ENCODE measurements at regions not wholly inside any gene's neighbourhood (a gene's known extent, or its start where the extent isn't known, plus 50 kb on each side); places are given as distances from the start of the nearest gene placed in this dataset.

DNA sequence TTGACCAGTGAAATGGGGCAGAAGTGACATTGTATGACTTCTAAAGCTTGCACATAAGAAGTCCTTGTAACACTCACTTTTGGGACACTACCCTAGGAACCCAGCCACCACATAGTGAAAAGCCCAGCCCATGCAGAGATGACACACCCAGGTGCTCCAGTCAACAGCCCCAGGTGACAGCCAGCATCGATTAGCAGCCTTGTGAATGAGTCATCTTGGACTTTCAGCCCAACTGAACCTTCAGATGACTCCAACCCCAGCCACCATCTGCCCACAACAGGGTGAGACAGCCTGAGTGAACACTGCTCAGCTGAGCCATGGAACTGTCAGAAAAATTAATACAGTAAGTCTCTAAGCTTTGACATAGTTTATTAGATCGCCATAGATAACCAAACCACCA lies 458.6 kb downstream of the ZSWIM6 start:
- CTCF ChIA-PET: no interaction called here
- Mint-ChIP-seq H3K27me3 (no peaks in the 10 kb centered on the region), H3K9me3 (ENCODE audit: low read depth) (no peaks in the 10 kb centered on the region), H3K4me3 (no peak overlapping the region), H3K27ac (no peak overlapping the region), H3K4me1 (no peaks in the 10 kb centered on the region), H3K36me3 (no peaks in the 10 kb centered on the region)
- DNase-seq (peak; percentile 45), ATAC-seq (peak; percentile 36)

GRCh38 chr5:61796773-61797172 lies 464.7 kb downstream of the ZSWIM6 start:
- H3K27ac Mint-ChIP-seq: no peak overlapping the region
- peaks cover 3% of the 10 kb centered on the region for H3K27me3 Mint-ChIP-seq
- H3K36me3 Mint-ChIP-seq: no peaks in the 10 kb centered on the region
- ATAC-seq (no peak), DNase-seq (no peak)
- no peaks in the 10 kb centered on the region for H3K4me1 Mint-ChIP-seq
- no peak overlapping the region for H3K4me3 Mint-ChIP-seq
- no peaks in the 10 kb centered on the region for H3K9me3 Mint-ChIP-seq (ENCODE audit: low read depth)
- CTCF ChIA-PET: no interaction called here

DNA sequence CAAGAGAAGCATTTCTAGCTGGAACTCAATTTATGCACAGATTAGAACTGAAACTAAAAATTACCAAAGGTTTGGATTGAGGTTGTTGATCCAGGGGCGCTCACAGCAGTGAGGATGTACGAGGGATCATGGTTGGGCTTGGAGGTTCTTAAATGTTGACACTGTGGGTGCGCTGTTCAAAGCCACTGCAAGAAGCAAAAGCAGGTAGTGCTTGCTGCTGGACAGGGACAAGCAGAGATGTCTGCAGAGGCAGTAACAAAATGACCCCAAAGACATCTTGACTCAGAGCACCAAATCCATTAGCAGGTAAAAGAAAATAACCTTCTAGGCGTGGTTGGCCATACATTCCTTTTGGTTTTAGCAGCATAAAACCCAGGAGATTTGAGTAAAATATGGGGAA lies 468.4 kb downstream of the ZSWIM6 start:
- Mint-ChIP-seq H3K9me3 (ENCODE audit: low read depth) (no peaks in the 10 kb centered on the region), H3K4me1 (no peaks in the 10 kb centered on the region), H3K27ac (no peak overlapping the region), H3K27me3 (peaks cover 3% of the 10 kb centered on the region), H3K36me3 (no peaks in the 10 kb centered on the region), H3K4me3 (no peak overlapping the region)
- CTCF ChIA-PET: no interaction called here
- DNase-seq (no peak), ATAC-seq (no peak)

GRCh38 chr5:61801174-61801573 lies 469.1 kb downstream of the ZSWIM6 start:
- Mint-ChIP-seq H3K9me3 (ENCODE audit: low read depth) (no peaks in the 10 kb centered on the region), H3K27ac (no peak overlapping the region), H3K36me3 (no peaks in the 10 kb centered on the region), H3K4me3 (no peak overlapping the region), H3K27me3 (peaks cover 3% of the 10 kb centered on the region), H3K4me1 (no peaks in the 10 kb centered on the region)
- ATAC-seq (no peak), DNase-seq (no peak)
- CTCF ChIA-PET: no interaction called here

DNA sequence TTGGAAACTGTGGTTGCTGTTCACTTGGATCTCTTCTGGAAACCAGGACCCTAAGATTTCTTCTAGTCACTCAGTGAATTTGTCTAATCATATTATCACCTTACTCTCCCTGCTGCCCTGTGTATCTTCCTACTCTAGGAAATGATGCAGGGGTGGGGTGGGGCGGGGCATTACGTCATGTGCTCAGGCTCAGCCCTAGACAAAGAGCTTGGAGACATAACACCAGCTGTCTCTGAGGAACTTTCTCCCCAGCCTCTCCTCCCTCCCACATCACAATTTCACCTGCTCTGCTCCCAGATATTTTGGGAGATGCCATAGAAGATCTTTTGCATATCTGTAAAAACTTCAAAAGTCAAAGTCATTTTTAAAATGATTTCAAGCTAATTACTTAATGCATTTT lies 470.4 kb downstream of the ZSWIM6 start:
- no peak for ATAC-seq
- Mint-ChIP-seq H3K27me3 (peaks cover under 1% of the 10 kb centered on the region), H3K36me3 (no peaks in the 10 kb centered on the region), H3K9me3 (ENCODE audit: low read depth) (no peaks in the 10 kb centered on the region), H3K27ac (no peak overlapping the region), H3K4me1 (no peaks in the 10 kb centered on the region), H3K4me3 (no peak overlapping the region)
- no peak for DNase-seq
- CTCF ChIA-PET: no interaction called here

DNA sequence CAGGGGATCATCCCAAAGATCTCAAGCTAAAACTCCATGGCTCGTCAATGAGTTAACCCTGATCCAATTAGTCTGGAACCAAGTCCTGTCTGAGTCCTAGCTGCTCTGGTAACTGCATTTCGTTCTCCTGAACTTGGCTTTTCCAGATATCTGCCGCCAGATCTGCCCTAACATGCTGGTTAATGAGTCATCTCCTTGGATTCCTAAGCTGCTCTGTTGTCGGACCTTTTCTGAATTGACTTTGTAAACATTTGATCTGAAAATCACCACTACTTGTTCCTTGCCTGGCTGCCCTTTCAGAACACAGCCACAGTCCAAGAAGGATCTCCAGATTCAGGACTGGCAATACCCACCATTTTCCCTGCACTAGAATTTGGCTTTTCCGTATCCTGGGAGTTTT lies 473.0 kb downstream of the ZSWIM6 start:
- Mint-ChIP-seq H3K36me3 (no peaks in the 10 kb centered on the region), H3K9me3 (ENCODE audit: low read depth) (no peaks in the 10 kb centered on the region), H3K27ac (no peak overlapping the region), H3K4me3 (no peak overlapping the region), H3K4me1 (no peaks in the 10 kb centered on the region), H3K27me3 (no peaks in the 10 kb centered on the region)
- DNase-seq (no peak), ATAC-seq (no peak)
- CTCF ChIA-PET: no interaction called here

DNA sequence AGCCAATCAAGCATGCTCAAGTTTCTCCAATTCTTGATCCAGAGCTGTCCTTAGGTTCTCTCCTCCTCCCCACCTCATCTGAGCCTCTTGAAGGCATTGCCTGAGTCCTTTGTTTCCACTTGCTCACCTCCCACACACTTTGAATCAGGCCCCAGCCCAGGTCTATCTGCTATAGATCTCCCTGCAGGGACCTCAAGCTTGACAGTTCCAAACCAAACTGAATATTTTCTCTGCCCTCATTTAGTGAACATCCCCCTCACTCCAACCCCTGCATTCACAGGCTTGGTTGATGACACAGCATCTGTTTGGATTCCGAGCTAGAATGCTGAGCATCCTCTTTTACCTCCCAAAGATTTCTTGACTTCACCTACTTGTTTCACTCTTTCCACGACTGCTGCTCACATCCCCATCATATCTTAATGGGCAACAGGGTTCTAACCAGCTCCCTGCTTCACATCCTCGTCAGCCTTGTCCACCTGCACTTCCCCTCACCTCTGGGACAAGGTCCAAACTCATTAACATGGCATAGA lies 474.5 kb downstream of the ZSWIM6 start:
- Mint-ChIP-seq H3K36me3 (no peaks in the 10 kb centered on the region), H3K4me3 (no peak overlapping the region), H3K4me1 (peaks cover 2% of the 10 kb centered on the region), H3K9me3 (ENCODE audit: low read depth) (no peaks in the 10 kb centered on the region), H3K27me3 (no peaks in the 10 kb centered on the region), H3K27ac (no peak overlapping the region)
- ATAC-seq (no peak), DNase-seq (no peak)
- CTCF ChIA-PET: no interaction called here

- H3K9me3 Mint-ChIP-seq (ENCODE audit: low read depth): no peaks in the 10 kb centered on the region
- H3K27ac Mint-ChIP-seq: no peak overlapping the region
- no peak overlapping the region for H3K4me3 Mint-ChIP-seq
- H3K36me3 Mint-ChIP-seq: no peaks in the 10 kb centered on the region
- no peaks in the 10 kb centered on the region for H3K27me3 Mint-ChIP-seq
- H3K4me1 Mint-ChIP-seq: peaks cover 2% of the 10 kb centered on the region
- DNase-seq: no peak
- ATAC-seq: no peak
- CTCF ChIA-PET: no interaction called here
Observed at GRCh38 chr5:61808091-61808490, 476.0 kb downstream of the ZSWIM6 start.

DNA sequence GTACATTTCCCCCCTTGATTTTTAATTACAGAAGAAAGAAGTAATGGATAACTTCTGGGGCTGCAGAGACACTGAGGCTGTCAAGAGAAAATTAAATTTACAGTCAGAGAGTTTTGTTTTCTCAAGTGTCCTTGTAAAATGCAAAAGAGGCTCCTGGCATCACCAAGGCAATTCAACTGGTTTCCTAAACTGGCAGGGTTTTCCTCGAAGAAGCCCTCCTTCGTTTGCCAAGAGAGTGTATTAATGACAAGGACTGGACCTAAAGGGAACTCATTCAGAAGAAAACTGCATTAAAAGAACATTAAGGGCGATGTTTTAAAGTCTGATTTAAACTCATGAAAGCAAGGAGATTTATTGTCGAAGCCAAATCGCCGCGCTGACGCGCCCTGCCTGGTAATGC lies 476.9 kb downstream of the ZSWIM6 start:
- Mint-ChIP-seq H3K27me3 (no peaks in the 10 kb centered on the region), H3K4me3 (no peak overlapping the region), H3K4me1 (peaks cover 2% of the 10 kb centered on the region), H3K36me3 (no peaks in the 10 kb centered on the region), H3K9me3 (ENCODE audit: low read depth) (no peaks in the 10 kb centered on the region), H3K27ac (no peak overlapping the region)
- no peak for DNase-seq
- ATAC-seq: no peak
- CTCF ChIA-PET: no interaction called here

GRCh38 chr5:61809651-61810050 lies 477.6 kb downstream of the ZSWIM6 start:
- Mint-ChIP-seq H3K27me3 (no peaks in the 10 kb centered on the region), H3K9me3 (ENCODE audit: low read depth) (no peaks in the 10 kb centered on the region), H3K27ac (no peak overlapping the region), H3K36me3 (no peaks in the 10 kb centered on the region), H3K4me1 (peaks cover 2% of the 10 kb centered on the region), H3K4me3 (no peak overlapping the region)
- DNase-seq: no peak
- ATAC-seq: no peak
- CTCF ChIA-PET: no interaction called here

DNA sequence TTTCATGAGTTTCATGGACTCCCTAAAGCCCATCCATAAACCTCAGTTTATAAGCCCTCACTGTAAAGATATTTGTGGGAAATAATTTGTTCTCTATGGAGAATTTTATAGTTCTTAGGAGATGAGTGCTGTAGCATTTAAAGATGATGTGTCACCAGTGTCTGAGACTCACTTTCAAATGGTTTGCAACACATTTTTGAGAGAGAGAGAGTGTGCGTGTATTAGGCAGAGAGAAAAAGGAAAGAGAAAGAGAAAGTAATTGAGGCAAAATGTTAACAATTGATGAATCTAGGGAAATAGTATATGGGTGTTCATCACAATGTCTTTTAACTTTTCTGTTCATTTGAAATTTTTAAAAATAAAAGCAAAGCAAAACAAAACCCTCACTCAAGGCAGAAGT lies 479.0 kb downstream of the ZSWIM6 start:
- Mint-ChIP-seq H3K9me3 (ENCODE audit: low read depth) (no peaks in the 10 kb centered on the region), H3K4me3 (no peak overlapping the region)
- DNase-seq: no peak

DNA sequence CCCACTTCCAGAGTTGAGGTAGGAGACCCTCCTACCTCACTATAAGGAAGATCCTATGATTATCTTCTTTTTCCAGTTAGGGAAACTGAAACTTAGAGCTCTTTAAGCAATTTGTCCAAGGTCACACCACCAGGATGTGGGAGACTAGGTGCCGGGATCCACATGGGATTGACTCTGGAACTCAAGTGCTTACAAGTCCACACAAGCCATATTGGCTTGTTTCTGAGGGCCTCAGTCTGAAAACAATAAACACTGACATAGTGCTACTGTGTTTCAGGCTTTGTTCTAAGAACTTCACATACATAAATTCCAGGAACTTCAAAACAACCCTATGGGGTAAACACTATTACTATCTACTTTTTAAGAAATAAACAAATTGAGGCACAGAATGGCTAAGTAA lies 481.3 kb downstream of the ZSWIM6 start:
- no peaks in the 10 kb centered on the region for H3K36me3 Mint-ChIP-seq
- peaks cover 2% of the 10 kb centered on the region for H3K4me1 Mint-ChIP-seq
- no peak for ATAC-seq
- no peak for DNase-seq
- peaks cover 6% of the 10 kb centered on the region for H3K27me3 Mint-ChIP-seq
- no peak overlapping the region for H3K27ac Mint-ChIP-seq
- no peaks in the 10 kb centered on the region for H3K9me3 Mint-ChIP-seq (ENCODE audit: low read depth)
- CTCF ChIA-PET: no interaction called here
- no peak overlapping the region for H3K4me3 Mint-ChIP-seq

More for the DNA sequence above, 479.0 kb downstream of the ZSWIM6 start:
- peaks cover 2% of the 10 kb centered on the region for H3K27me3 Mint-ChIP-seq
- no peak for ATAC-seq
- no peak overlapping the region for H3K27ac Mint-ChIP-seq
- H3K36me3 Mint-ChIP-seq: no peaks in the 10 kb centered on the region
- H3K4me1 Mint-ChIP-seq: peaks cover 2% of the 10 kb centered on the region
- CTCF ChIA-PET: no interaction called here

DNA sequence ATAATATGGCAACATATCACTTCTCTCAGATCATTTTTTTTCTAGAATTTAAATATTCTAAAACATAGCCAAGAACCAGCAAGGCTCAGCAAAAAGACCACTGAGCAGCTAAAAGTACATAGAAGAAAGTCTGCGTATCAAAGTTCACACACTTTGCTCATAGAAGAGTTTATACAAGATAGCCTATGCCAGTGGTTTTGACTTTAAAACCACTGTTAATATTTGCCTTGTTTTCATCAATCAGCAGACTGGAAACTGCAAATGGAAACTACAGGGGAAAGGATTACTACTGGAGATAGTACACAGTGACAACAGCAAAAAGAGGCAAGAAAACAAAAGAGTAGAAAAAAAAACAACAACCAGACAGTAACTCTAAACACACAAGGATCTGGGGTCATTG lies 483.3 kb downstream of the ZSWIM6 start:
- Mint-ChIP-seq H3K27ac (no peak overlapping the region), H3K36me3 (no peaks in the 10 kb centered on the region), H3K4me3 (no peak overlapping the region), H3K9me3 (ENCODE audit: low read depth) (no peaks in the 10 kb centered on the region), H3K4me1 (peaks cover 2% of the 10 kb centered on the region), H3K27me3 (peaks cover 14% of the 10 kb centered on the region)
- no peak for DNase-seq
- CTCF ChIA-PET: no interaction called here
- ATAC-seq: no peak

- H3K27ac Mint-ChIP-seq: no peak overlapping the region
- ATAC-seq: no peak
- no peaks in the 10 kb centered on the region for H3K9me3 Mint-ChIP-seq (ENCODE audit: low read depth)
- no peak for DNase-seq
- H3K36me3 Mint-ChIP-seq: no peaks in the 10 kb centered on the region
- CTCF ChIA-PET: interaction anchor here (1.3 kb wide), 1 partner anchor 10 kb away, joined by 3 read pairs; no protein-coding TSS in a partner anchor
- H3K4me3 Mint-ChIP-seq: no peak overlapping the region
- no peaks in the 10 kb centered on the region for H3K4me1 Mint-ChIP-seq
- H3K27me3 Mint-ChIP-seq: peaks cover 14% of the 10 kb centered on the region
Observed at GRCh38 chr5:61816146-61816545, 484.1 kb downstream of the ZSWIM6 start.

All from activated CD8-positive, alpha-beta memory T cell treated with anti-CD3 and anti-CD28 coated beads, Interleukin-2, amount 10 ng/mL, durations not matched to agents 7 days and 5 days (primary cell).